Fibroblast of skin of abdomen (primary cell): ENCODE measurements at regions not wholly inside any gene's neighbourhood (a gene's known extent, or its start where the extent isn't known, plus 50 kb on each side); places are given as distances from the start of the nearest gene placed in this dataset.
A peak's percentile ranks its signal among the peaks of the same experiment; 100 is the strongest.
"Not testable (repeated sequence)": the region's sequence is repeated elsewhere in the genome, so short reads cannot be mapped to it uniquely, and the experiment has no call there.

Experiments used
- DNase-seq: peaks from one replicate; pipeline ENCODE4 v3.0.0-alpha.2; 2013

GRCh38 chr5:71822065-71822464 is 103.0 kb downstream of the CARTPT start:
- not testable (repeated sequence) for DNase-seq

DNA sequence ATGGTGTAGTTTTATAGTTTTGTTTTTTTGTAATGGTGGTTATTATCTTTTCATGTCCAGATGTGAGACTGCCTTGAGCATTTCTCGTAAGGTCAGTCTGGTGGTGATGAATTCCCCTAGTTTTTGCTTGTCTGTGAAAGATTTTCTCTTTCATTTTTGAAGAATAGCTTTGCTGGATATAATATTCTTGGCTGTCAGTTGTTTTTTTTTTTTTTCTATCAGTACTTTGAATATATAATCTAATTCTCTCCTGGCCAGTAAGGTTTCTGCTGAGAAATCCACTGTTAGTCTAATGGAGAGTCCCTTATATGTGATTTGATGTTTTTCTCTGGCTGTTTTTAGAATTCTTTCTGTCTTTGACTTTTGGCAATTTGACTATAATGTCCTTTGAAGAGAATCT is 106.9 kb downstream of the CARTPT start:
- no peak for DNase-seq

GRCh38 chr5:71828291-71829040 is 109.4 kb downstream of the CARTPT start:
- peak; percentile 75 for DNase-seq

DNA sequence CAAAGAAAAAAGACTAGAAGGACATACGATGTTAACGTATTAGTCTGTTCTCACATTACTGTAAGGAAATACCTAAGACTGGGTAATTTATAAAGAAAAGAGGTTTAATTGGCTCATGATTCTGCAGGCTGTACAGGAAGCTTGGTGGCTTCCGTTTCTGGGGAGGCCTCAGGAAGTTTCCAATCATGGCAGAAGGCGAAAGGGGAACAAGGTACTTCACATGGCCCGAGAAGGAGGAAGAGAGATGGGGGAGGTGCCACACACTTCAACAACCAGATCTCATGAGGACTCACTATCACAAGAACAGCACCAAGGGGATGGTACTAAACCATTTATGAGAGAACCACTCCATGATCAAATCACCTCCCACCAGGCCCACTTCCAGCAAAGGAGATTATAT is 110.1 kb downstream of the CARTPT start:
- DNase-seq = no peak

DNA sequence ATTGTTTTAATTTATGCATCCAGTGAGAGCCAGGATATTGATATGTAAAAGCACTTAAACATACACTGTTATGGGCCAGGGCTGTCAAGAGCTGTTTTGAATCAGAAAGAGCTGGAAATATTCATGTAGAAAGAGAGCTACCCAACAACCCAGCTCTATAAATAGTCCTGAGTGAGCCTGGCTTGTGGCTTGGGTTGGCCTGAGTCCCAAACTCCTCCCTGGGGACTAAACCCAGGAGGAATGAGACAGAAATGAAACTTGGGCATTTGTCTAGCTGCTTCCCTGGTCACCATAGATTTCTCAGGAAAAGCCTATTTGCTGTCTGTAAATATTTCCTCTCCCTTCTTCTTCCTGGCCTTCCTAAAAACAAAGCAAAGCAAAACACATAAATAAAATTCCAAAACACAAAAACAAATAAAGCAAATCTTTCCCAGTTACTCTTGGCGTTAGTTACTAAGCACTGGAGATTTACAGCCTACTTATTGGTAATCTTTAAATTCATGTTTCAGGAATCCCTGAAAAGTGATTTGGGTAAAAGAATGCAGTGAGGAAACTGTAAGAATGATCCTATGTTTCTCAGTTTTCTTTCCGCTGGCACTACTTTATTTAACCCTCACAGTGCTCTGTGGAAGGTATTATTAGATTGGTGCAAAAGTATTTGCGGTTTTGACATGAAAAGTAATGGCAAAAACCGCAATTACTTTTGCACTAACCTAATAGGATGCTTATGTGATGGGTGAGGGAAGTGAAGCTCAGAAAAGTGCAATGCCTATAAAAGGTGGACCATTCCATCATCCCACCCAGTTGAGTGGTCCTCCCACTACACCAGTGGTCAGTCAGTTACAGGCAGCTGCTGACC is 111.8 kb downstream of the CARTPT start:
- DNase-seq = peak; percentile 94

- DNase-seq = no peak
Observed at GRCh38 chr5:71832812-71833715, 114.0 kb downstream of the CARTPT start.

DNA sequence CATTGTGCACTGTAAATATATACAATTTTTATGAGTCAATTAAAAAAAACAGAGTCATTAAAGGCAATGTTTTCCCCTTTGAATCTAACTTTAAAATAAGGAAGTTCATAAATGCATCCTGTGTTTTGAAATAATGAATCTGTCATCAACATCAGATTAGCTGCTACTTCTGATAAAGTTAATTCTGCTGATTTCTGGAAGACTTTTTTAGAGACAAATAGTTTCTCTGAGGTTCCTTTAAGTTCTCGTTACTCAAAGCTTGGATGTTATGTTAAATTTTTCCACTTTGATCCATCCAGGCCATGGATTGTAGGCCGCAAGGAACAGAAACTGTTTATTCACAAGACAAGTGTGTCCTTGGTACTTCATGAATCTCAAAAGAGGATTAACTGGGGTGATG is 115.5 kb downstream of the CARTPT start:
- no peak for DNase-seq

DNA sequence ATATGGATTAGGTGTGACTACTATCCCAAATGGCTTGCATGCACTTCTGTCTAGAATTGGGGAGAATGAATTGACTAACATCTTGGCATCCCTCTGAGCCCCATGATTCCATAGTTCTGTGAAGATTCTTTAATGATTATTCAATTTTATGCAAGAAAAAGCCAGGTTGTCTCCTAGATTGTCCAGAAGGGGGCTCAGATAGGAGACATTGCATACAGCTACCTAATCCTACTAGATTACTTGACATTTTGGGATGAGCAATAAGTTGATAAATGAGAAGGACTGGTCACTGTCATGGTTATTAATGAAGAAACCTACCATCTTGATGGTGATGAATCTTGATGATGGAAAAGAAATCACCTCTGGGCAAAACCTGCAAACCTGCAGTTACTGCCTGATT is 117.0 kb downstream of the CARTPT start:
- peak; percentile 17 for DNase-seq

- no peak for DNase-seq
Observed at GRCh38 chr5:71836559-71837112, 117.6 kb downstream of the CARTPT start.

- DNase-seq = no peak
Observed at GRCh38 chr5:71838286-71838685, 119.2 kb downstream of the CARTPT start.

DNA sequence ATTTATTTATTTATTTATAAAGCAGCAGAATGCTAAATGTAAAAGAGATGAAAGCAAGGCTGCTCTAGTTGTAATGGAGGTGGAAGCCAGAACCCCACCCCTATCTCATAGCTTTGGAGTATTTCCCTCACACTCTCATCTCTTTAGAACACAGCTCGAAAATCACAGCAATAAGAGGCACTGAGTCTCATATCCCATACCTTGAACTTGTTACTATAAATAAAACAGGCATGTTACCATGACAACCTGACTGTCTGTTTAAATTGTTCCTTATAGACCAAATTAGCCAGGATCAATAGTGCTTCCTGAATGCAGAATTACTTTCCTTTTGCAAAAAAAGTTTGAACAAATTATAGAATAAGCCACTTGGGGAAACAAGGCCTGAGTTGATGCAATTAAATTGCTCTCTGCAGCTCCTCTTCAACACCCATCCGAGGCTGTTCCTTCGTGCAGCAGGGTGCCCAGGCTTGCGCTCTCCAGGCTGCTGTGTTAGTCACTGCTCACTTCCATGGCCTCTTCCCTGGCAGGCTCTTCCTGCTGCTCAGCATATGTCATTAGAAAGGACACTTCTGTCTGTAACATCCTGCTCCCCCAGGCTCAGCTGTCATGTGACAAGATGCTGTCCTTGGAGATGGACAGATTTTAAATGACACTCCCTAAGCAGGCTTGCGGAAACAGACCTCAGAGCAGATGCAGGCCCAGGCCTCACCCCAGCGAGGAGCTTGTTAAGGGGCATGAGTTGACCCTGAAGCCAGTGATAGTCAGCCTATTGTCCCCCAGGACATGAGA is 120.2 kb downstream of the CARTPT start:
- no peak for DNase-seq

DNA sequence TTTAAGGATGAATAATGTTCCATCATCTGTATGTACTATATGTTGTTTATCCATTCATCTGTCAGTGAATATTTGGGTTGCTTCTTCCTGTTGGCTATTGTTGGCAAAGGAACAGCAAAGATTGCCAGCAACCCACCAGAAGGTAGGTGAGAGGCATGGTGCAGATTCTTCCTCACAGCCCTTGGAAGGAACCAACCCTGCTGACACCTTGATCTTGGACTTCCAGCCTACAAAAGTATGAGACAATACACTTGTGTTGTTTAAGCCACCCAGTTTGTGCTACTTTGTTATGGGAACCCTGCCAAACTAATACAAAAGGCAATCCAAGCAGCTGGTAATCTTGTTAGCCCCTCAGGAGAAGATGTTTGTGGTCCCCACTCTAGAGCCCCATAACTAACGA is 122.0 kb downstream of the CARTPT start:
- no peak for DNase-seq

- DNase-seq = no peak
Observed at GRCh38 chr5:71843111-71843510, 124.0 kb downstream of the CARTPT start.

DNA sequence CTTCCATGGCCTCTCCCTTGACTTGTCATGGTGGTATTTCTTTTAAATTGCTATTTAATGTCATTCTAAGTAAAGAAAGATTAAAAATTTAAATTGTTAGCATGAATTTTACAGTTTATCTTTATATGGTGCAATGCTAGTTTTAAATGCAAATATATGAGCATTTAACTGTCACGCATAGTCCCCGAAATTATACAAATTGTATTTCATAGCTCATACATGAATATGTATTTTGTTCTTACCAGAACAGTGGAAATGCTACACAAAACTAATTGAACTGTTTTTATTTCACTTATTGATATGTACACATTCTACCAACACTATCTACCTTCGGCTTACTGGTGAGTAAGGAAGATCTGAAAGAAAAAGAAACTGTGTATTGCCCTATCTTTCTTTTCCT is 125.8 kb downstream of the CARTPT start:
- no peak for DNase-seq

DNA sequence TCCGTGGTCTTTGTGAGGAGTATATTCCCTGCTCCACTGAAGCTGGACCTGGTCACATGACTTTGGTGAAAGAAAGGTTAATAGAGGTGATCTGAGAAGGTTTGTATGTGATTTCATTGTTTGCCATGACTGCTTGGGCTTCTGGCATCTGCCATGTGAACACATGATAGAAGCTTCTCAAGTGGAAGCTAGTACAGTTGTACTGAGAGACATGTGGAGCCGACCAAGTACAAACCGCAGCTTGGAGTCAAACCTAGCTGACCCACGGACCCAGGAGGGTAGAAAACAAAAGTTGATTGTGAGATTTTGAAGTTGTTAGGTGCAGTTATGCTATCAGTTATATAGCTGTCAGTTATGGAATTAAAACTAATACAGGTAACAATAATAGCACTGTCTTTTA is 140.4 kb downstream of the CARTPT start:
- DNase-seq = no peak

DNA sequence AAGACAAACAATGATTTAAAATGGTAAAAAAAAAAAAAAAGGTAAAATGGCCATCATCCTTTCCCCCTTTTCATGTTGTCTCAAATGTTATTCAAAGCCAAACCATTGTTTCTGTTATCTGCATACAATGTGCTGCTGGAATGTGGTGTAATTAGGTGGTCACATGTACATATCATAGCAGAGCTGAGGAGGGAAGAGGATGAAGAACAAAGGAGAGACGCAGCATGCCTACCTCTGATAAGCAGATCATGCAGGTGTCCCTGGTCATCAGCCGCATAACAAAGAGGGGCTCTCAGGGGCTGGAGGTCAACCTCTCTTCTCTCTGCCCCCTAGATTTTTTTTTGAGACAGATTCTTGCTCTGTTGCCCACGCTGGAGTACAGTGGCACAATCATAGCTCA is 141.0 kb downstream of the CARTPT start:
- DNase-seq = no peak

GRCh38 chr5:71861682-71862081 is 142.6 kb downstream of the CARTPT start:
- no peak for DNase-seq

DNA sequence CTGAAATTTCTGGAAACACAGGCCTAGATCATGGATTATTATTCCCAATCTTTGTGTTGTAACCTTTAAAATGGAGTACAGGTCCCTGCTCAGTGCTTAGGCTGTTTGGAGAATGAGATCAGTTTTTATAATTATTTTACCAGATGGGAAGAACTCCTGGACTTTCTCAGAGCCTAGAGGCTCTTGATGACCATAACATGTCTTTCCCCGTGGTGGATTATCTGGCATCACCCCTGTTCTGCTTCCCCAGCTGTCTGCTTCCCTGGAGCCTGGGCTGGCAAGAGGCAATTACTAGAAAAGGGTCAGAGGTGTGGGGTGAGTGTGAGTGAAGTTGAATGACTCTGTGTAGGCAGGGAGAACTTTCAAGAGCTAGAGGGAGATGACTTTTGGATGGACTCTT is 143.0 kb downstream of the CARTPT start:
- no peak for DNase-seq

DNA sequence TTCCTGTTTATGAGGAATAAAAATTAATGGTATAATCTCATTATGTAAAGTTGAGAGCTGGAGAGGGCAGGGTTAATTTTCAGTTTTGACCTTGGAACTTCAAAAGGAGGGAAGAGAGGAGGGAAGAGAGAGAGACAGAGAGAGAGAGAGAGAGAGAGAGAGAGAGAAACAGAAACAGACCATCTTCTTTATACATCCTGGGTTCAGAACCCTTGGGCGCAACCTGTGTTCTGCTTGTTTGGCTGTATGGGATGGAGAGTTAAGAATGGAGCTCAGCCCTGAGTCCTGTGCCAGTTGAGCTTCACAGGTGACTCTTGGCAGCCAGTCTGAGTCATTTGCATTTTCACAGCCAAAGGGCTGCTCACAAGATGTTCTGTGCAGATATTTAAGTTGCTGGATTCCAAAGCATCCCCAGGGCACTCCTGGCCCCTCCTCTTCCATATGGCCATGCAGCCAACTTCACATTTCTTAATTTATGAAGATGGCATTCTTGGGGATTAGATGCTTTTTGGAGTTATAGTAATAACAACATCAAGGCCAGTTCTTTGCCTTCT is 143.5 kb downstream of the CARTPT start:
- DNase-seq = peak; percentile 27

- peak; percentile 97 for DNase-seq
Observed at GRCh38 chr5:71864730-71865601, 145.9 kb downstream of the CARTPT start.
